Peyer's patch (tissue), 4 donors: ENCODE measurements at regions not wholly inside any gene's neighbourhood (a gene's known extent, or its start where the extent isn't known, plus 50 kb on each side); places are given as distances from the start of the nearest gene placed in this dataset.

Experiments
- CTCF ChIP-seq, 6 experiments: fragments of 450-650 bp in 4 of 6; fragments of 200-600 bp in 2 of 6; sonication (generic) in 1 of 6; IDR thresholded peaks; one replicate each; pipeline ENCODE4 v1.5.1; 2017 to 2019; ENCODE audit warnings: antibody characterized with exemption in 6 of 6, mild to moderate bottlenecking in 3 of 6, moderate library complexity in 1 of 6
- POLR2A ChIP-seq, 2 donors: fragments of 450-650 bp; IDR thresholded peaks; one replicate each; pipeline ENCODE4 v1.5.1; 2017; ENCODE audit warnings: antibody characterized with exemption in 2 of 2, mild to moderate bottlenecking in 2 of 2, moderate library complexity in 2 of 2

- TF ChIP-seq CTCF (IDR thresholded peaks at IDR 0.05), result no peak
- no peak for TF ChIP-seq POLR2A (IDR thresholded peaks at IDR 0.05)
Observed at GRCh38 chr5:42953041-42953440, 87.1 kb downstream of the ANXA2R start.
